ENCODE measurements at regions not wholly inside any gene's neighbourhood (a gene's known extent, or its start where the extent isn't known, plus 50 kb on each side); places are given as distances from the start of the nearest gene placed in this dataset.

GRCh38 chr7:106966121-106966520 lies 78.4 kb upstream of the PRKAR2B start:
- Histone ChIP-seq H3K4me1 (no peaks in the 10 kb centered on the region), H3K9me3 (no peaks in the 10 kb centered on the region), H3K4me3 (no peak overlapping the region), H3K27ac (no peak overlapping the region), H3K27me3 (no peaks in the 10 kb centered on the region), H3K36me3 (no peaks in the 10 kb centered on the region)
- intact Hi-C loops (cut with DNase I; ENCODE audit: low total_unique reads) = no loop called here
- TF ChIP-seq CTCF (IDR thresholded peaks at IDR 0.05) (no peak), POLR2A (IDR thresholded peaks at IDR 0.05) (no peak)
- no peak for DNase-seq

GRCh38 chr7:106968160-106968559 lies 76.3 kb upstream of the PRKAR2B start:
- intact Hi-C loops (cut with DNase I; ENCODE audit: low total_unique reads) = no loop called here
- Histone ChIP-seq H3K36me3 (no peaks in the 10 kb centered on the region), H3K27me3 (no peaks in the 10 kb centered on the region), H3K4me3 (no peak overlapping the region), H3K27ac (no peak overlapping the region), H3K4me1 (no peaks in the 10 kb centered on the region), H3K9me3 (no peaks in the 10 kb centered on the region)
- no peak for DNase-seq
- no peak for TF ChIP-seq POLR2A (IDR thresholded peaks at IDR 0.05)
- no peak for TF ChIP-seq CTCF (IDR thresholded peaks at IDR 0.05)

- H3K36me3 ChIP-seq = no peaks in the 10 kb centered on the region
- no peaks in the 10 kb centered on the region for H3K27me3 ChIP-seq
- no peak overlapping the region for H3K4me3 ChIP-seq
- TF ChIP-seq POLR2A (IDR thresholded peaks at IDR 0.05) (no peak), CTCF (IDR thresholded peaks at IDR 0.05) (peak in 1 of 4 experiments; percentile 34)
- H3K9me3 ChIP-seq = no peaks in the 10 kb centered on the region
- H3K27ac ChIP-seq = peak overlapping the region; percentile 69 to 81
- H3K4me1 ChIP-seq = no peaks in the 10 kb centered on the region
- DNase-seq = no peak
- intact Hi-C loops (cut with DNase I; ENCODE audit: low total_unique reads) = no loop called here
These were observed 65.8 kb upstream of the PRKAR2B start for GRCh38 chr7:106978425-106979420.

DNA sequence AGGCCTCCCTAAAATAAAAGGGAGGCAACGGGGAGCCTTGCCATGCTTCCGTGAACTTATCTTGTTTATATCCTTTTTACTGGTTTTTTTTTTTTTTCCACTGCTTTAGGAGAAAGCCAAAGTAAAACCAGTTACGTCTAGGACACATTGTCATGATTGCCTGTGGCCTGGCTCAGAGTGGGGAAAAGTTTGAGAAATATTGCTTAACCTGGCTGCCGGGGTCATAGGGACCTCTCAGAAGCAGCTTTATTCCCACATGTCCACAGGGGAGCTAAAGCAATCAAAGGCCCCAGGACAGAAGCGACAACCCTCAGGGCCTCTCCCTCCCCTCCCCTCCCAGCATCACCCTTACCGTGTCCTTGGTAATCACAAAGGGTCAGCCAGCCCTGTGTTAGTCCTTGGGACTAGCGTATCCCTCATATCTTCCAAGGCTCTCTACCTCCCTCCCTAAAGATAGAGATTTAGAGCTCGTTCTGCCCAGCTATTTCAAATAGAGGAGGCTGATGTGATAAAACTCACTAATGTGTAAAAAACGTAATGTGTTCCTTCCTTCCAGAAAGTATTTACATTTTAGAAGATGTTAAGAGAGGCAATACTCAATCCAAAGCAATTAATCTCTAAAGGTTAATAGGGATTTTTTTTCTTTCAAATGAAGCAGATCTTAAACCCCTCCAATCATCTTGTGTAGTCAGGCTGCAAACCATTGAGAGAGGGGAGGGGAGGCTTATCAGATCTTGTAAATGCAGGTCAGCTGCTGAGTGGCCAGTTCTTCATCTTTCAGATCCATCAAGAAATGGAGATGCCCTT lies 64.8 kb upstream of the PRKAR2B start:
- Histone ChIP-seq H3K9me3 (no peaks in the 10 kb centered on the region), H3K27ac (peak overlapping the region; percentile 69 to 81), H3K36me3 (no peaks in the 10 kb centered on the region), H3K27me3 (no peaks in the 10 kb centered on the region), H3K4me1 (no peaks in the 10 kb centered on the region), H3K4me3 (no peak overlapping the region)
- DNase-seq = peak; percentile 45 to 50
- intact Hi-C loops (cut with DNase I; ENCODE audit: low total_unique reads) = no loop called here
- no peak for TF ChIP-seq POLR2A (IDR thresholded peaks at IDR 0.05)
- no peak for TF ChIP-seq CTCF (IDR thresholded peaks at IDR 0.05)

- peak overlapping the region; percentile 69 to 81 for H3K27ac ChIP-seq
These were observed 64.2 kb upstream of the PRKAR2B start for GRCh38 chr7:106980358-106980685.

More at GRCh38 chr7:106980358-106980685, 64.2 kb upstream of the PRKAR2B start:
- H3K9me3 ChIP-seq = no peaks in the 10 kb centered on the region
- no peaks in the 10 kb centered on the region for H3K27me3 ChIP-seq
- no peak for TF ChIP-seq CTCF (IDR thresholded peaks at IDR 0.05)
- TF ChIP-seq POLR2A (IDR thresholded peaks at IDR 0.05) = no peak
- no peaks in the 10 kb centered on the region for H3K36me3 ChIP-seq
- intact Hi-C loops (cut with DNase I; ENCODE audit: low total_unique reads) = no loop called here
- H3K4me3 ChIP-seq = no peak overlapping the region
- H3K4me1 ChIP-seq = no peaks in the 10 kb centered on the region
- DNase-seq = no peak

All from uterus (tissue), 3 donors.